Colonic mucosa (tissue), 4 donors: ENCODE measurements at regions not wholly inside any gene's neighbourhood (a gene's known extent, or its start where the extent isn't known, plus 50 kb on each side); places are given as distances from the start of the nearest gene placed in this dataset.

Experiments
- DNase-seq: peaks from one replicate; pipeline ENCODE4 v3.0.0-alpha.2; 2020
- H3K27ac ChIP-seq: fragments of 200-600 bp; one replicate; pipeline ENCODE4 v1.8.0; 2021
- H3K27me3 ChIP-seq: fragments of 200-600 bp; one replicate; pipeline ENCODE4 v1.8.0; 2021
- H3K36me3 ChIP-seq: fragments of 200-600 bp; one replicate; pipeline ENCODE4 v1.8.0; 2021
- H3K4me1 ChIP-seq: fragments of 200-600 bp; one replicate; pipeline ENCODE4 v1.8.0; 2021; ENCODE audit warnings: mild to moderate bottlenecking
- H3K4me3 ChIP-seq: fragments of 200-600 bp; one replicate; pipeline ENCODE4 v1.8.0; 2021
- H3K9ac ChIP-seq, 2 donors: one replicate each; pipeline ENCODE4 v1.7.0; 2013; ENCODE audit warnings: control low read depth in 2 of 2, low read depth in 2 of 2, low read length in 2 of 2
- H3K9me3 ChIP-seq: fragments of 200-600 bp; one replicate; pipeline ENCODE4 v1.8.0; 2021
- CTCF ChIP-seq: fragments of 200-600 bp; IDR thresholded peaks from one replicate; pipeline ENCODE4 v1.8.0; 2022; ENCODE audit warnings: antibody characterized with exemption, mild to moderate bottlenecking
- intact Hi-C: fragments of 100-400 bp; cut with DNase I; formaldehyde crosslinking; loops from one replicate; pipeline ENCODE4 v1.14.1; 2022
- donor health status: healthy.
- donor health status: DM: no; HTN: no; CAD: no.
- donor health status: DM: no; HTN: no; CAD: no.

GRCh38 chr13:48148454-48148853 is 53.5 kb upstream of the MED4 start:
- Histone ChIP-seq H3K27me3 (no peaks in the 10 kb centered on the region), H3K27ac (no peak overlapping the region), H3K9ac (no peak overlapping the region), H3K4me3 (no peak overlapping the region), H3K4me1 (no peaks in the 10 kb centered on the region), H3K36me3 (no peaks in the 10 kb centered on the region), H3K9me3 (no peaks in the 10 kb centered on the region)
- DNase-seq, result no peak
- intact Hi-C loops, result no loop called here
- no peak for TF ChIP-seq CTCF

- H3K4me1 ChIP-seq, result no peaks in the 10 kb centered on the region
- no peaks in the 10 kb centered on the region for H3K9me3 ChIP-seq
- H3K27ac ChIP-seq, result no peak overlapping the region
- no peak overlapping the region for H3K4me3 ChIP-seq
- no peaks in the 10 kb centered on the region for H3K27me3 ChIP-seq
- TF ChIP-seq CTCF, result no peak
- H3K36me3 ChIP-seq, result no peaks in the 10 kb centered on the region
- DNase-seq, result no peak
- H3K9ac ChIP-seq, result no peak overlapping the region
- intact Hi-C loops, result no loop called here
Measured at GRCh38 chr13:48146636-48147035, 51.7 kb upstream of the MED4 start.

GRCh38 chr13:48146122-48146521 is 51.2 kb upstream of the MED4 start:
- Histone ChIP-seq H3K27me3 (no peaks in the 10 kb centered on the region), H3K4me1 (no peaks in the 10 kb centered on the region), H3K4me3 (no peak overlapping the region), H3K9ac (no peak overlapping the region), H3K9me3 (no peaks in the 10 kb centered on the region), H3K36me3 (no peaks in the 10 kb centered on the region), H3K27ac (no peak overlapping the region)
- intact Hi-C loops, result no loop called here
- TF ChIP-seq CTCF, result no peak
- DNase-seq, result no peak
